HFFc6 (cell line): ENCODE measurements at regions not wholly inside any gene's neighbourhood (a gene's known extent, or its start where the extent isn't known, plus 50 kb on each side); places are given as distances from the start of the nearest gene placed in this dataset.

Experiments
- DNase-seq: peaks from one replicate; pipeline ENCODE4 v3.0.0-alpha.2; 2018
- H3K27ac Mint-ChIP-seq: 2 replicates; pipeline ENCODE4 v1.8.0; 2020; ENCODE audit warnings: mild to moderate bottlenecking, mixed read lengths
- H3K27me3 Mint-ChIP-seq: 2 replicates; pipeline ENCODE4 v1.8.0; 2021; ENCODE audit warnings: mild to moderate bottlenecking, moderate library complexity, mixed read lengths; ENCODE audit not compliant: insufficient read depth
- H3K36me3 Mint-ChIP-seq: 2 replicates; pipeline ENCODE4 v1.8.0; 2021; ENCODE audit warnings: low read depth, mixed read lengths
- H3K4me1 Mint-ChIP-seq: 2 replicates; pipeline ENCODE4 v1.8.0; 2020; ENCODE audit warnings: low read depth, mixed read lengths
- H3K4me3 Mint-ChIP-seq: 2 replicates; pipeline ENCODE4 v1.8.0; 2020; ENCODE audit warnings: mild to moderate bottlenecking, moderate library complexity, mixed read lengths
- H3K9me3 Mint-ChIP-seq: 2 replicates; pipeline ENCODE4 v1.8.0; 2020; ENCODE audit warnings: mild to moderate bottlenecking, mixed read lengths
- CTCF ChIP-seq: fragments of 200-600 bp; sonication (generic); IDR thresholded peaks from 2 replicates; pipeline ENCODE4 v1.5.0; 2021; ENCODE audit warnings: antibody characterized with exemption, mild to moderate bottlenecking

GRCh38 chr18:9008709-9009635 is 93.5 kb upstream of the NDUFV2 start:
- TF ChIP-seq CTCF, result no peak
- DNase-seq, result no peak
- no peak overlapping the region for H3K27ac Mint-ChIP-seq
- H3K27me3 Mint-ChIP-seq, result peaks cover 5% of the 10 kb centered on the region; the same call in 1 of the 2 replicates
- H3K4me1 Mint-ChIP-seq, result no peaks in the 10 kb centered on the region
- no peaks in the 10 kb centered on the region for H3K9me3 Mint-ChIP-seq
- H3K4me3 Mint-ChIP-seq, result no peak overlapping the region
- H3K36me3 Mint-ChIP-seq, result 0 out of 2 replicates have a peak, but pooled peaks cover 4% of the 10 kb centered on the region

GRCh38 chr18:9009703-9010488 is 92.6 kb upstream of the NDUFV2 start:
- DNase-seq, result no peak
- 0 out of 2 replicates have a peak, but pooled peaks cover 4% of the 10 kb centered on the region for H3K36me3 Mint-ChIP-seq
- H3K27me3 Mint-ChIP-seq, result peaks cover 5% of the 10 kb centered on the region; the same call in 1 of the 2 replicates
- no peaks in the 10 kb centered on the region for H3K9me3 Mint-ChIP-seq
- TF ChIP-seq CTCF, result no peak
- no peak overlapping the region for H3K27ac Mint-ChIP-seq
- H3K4me1 Mint-ChIP-seq, result no peaks in the 10 kb centered on the region
- no peak overlapping the region for H3K4me3 Mint-ChIP-seq

GRCh38 chr18:9011431-9011830 is 91.1 kb upstream of the NDUFV2 start:
- H3K27me3 Mint-ChIP-seq, result peaks cover 4% of the 10 kb centered on the region; the same call in 1 of the 2 replicates
- DNase-seq, result no peak
- H3K9me3 Mint-ChIP-seq, result no peaks in the 10 kb centered on the region
- TF ChIP-seq CTCF, result no peak
- no peak overlapping the region for H3K27ac Mint-ChIP-seq
- H3K4me1 Mint-ChIP-seq, result peaks cover 7% of the 10 kb centered on the region
- 0 out of 2 replicates have a peak, but pooled peaks cover 4% of the 10 kb centered on the region for H3K36me3 Mint-ChIP-seq
- H3K4me3 Mint-ChIP-seq, result no peak overlapping the region

GRCh38 chr18:9013926-9014373 is 88.5 kb upstream of the NDUFV2 start:
- no peak for TF ChIP-seq CTCF

DNA sequence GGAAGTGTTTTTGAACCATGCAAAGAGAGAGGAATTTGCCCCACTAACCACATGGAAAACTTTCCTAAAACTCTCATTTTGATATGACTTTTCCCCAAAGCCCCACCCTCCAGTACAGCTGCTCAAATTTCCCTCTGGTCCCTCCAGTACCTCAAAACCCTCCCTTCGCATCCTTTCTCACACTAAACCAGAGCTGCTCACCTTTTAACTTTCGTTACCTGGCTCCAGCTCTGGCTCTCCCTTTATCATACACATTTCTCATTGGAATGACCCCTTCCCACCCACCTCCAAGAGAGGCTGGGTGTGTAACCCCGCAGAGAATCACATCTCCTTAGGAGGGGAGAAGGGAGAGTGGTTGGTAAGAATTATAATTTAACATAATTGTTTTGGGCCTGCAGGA is 86.8 kb upstream of the NDUFV2 start:
- H3K9me3 Mint-ChIP-seq, result no peaks in the 10 kb centered on the region
- H3K27ac Mint-ChIP-seq, result no peak overlapping the region
- H3K4me1 Mint-ChIP-seq, result peaks cover 36% of the 10 kb centered on the region
- no peak overlapping the region for H3K4me3 Mint-ChIP-seq
- no peak for TF ChIP-seq CTCF
- H3K36me3 Mint-ChIP-seq, result peaks cover 10% of the 10 kb centered on the region; the same call in 1 of the 2 replicates
- no peak for DNase-seq
- H3K27me3 Mint-ChIP-seq, result no peaks in the 10 kb centered on the region

More at GRCh38 chr18:9013926-9014373, 88.5 kb upstream of the NDUFV2 start:
- Mint-ChIP-seq H3K36me3 (peaks cover 4% of the 10 kb centered on the region; the same call in 1 of the 2 replicates), H3K4me1 (peaks cover 32% of the 10 kb centered on the region), H3K4me3 (no peak overlapping the region), H3K27ac (no peak overlapping the region), H3K27me3 (no peaks in the 10 kb centered on the region), H3K9me3 (no peaks in the 10 kb centered on the region)
- no peak for DNase-seq
